ENCODE measurements at regions not wholly inside any gene's neighbourhood (a gene's known extent, or its start where the extent isn't known, plus 50 kb on each side); places are given as distances from the start of the nearest gene placed in this dataset.

DNA sequence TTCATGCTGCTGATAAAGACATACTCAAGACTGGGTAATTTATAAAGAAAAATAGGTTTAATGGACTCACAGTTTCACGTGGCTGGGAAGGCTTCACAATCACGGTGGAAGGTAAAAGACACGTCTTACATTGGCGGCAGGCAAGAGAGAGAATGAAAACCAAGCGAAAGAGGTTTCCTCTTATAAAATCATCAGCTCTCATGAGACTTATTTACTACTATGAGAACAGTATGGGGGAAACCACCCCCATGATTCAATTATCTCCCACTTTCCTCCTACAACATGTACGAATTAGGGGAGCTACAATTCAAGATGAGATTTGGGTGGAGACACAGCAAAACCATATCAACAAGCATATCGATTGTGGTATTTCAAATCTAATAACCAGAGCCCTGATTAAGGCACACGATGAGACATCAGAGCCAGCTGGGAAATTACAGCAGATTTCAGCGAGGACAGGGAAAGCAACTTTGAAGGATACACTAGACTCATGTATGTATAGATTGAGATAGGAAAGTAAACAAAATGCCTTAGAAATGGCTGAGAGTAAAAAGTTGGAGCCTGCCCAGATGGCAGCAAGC is 129.8 kb upstream of the GJE1 start:
- Histone ChIP-seq H3K27me3 (ENCODE audit: control insufficient read depth in 1 of 2, insufficient read depth in 1 of 2, low read length in 2 of 2) (no peaks in the 10 kb centered on the region), H2AK5ac (ENCODE audit: low read length, severe bottlenecking) (no peak overlapping the region), H2BK15ac (ENCODE audit: low read depth, poor library complexity, severe bottlenecking) (no peak overlapping the region), H3K4me1 (ENCODE audit: control insufficient read depth, insufficient read depth, low read depth, low read length) (no peaks in the 10 kb centered on the region), H3K23ac (ENCODE audit: low read length in 2 of 2) (no peak overlapping the region), H3K4me3 (ENCODE audit: insufficient read depth in 1 of 2, low read depth in 1 of 2, low read length in 2 of 2) (no peak overlapping the region), H2BK5ac (ENCODE audit: low read depth, low read length, poor library complexity, severe bottlenecking) (no peak overlapping the region), H3K27ac (ENCODE audit: low read length, poor library complexity, severe bottlenecking) (no peak overlapping the region), H3K4me2 (ENCODE audit: low read length, poor library complexity, severe bottlenecking) (no peak overlapping the region), H2BK12ac (ENCODE audit: low read length in 2 of 2) (no peak overlapping the region), H4K91ac (ENCODE audit: low read length) (no peak overlapping the region), H3K9ac (ENCODE audit: low read length) (no peak overlapping the region), H2BK120ac (ENCODE audit: low read depth, low read length) (no peak overlapping the region), H3K79me1 (replicated peaks; ENCODE audit: low read length, poor library complexity, severe bottlenecking) (no peaks in the 10 kb centered on the region), H2AFZ (ENCODE audit: low read depth, low read length) (no peak overlapping the region), H3K4ac (ENCODE audit: low read depth in 1 of 2, low read length in 2 of 2) (no peak overlapping the region), H3K18ac (ENCODE audit: low read depth in 1 of 2, low read length in 2 of 2) (no peak overlapping the region), H3K9me3 (ENCODE audit: control insufficient read depth, low read length) (peaks cover 14% of the 10 kb centered on the region), H3K14ac (ENCODE audit: low read length in 2 of 2) (no peak overlapping the region), H4K8ac (ENCODE audit: low read length) (no peak overlapping the region), H3K36me3 (ENCODE audit: control insufficient read depth in 1 of 2, insufficient read depth in 2 of 2, low read depth in 1 of 2, low read length in 2 of 2) (no peaks in the 10 kb centered on the region)
- no peak for DNase-seq
- 94% methylated on average over 5 of the region's 9 CpGs for WGBS

DNA sequence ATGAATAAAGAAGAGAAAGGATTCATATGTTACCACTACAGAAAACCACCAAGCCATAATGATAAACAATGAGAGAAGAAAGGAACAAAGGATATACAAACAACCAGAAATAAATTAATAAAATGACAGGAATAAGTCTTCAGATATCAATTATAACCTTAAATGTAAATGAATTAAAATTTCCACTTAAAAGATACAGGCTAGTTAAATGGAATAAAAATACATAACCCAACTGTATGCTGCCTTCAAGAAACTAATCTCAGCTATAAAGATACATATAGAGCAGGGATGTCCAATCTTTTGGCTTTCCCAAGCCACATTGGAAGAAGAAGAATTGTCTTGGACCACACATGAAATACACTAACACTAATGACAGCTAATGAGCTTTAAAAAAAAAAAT is 135.9 kb upstream of the GJE1 start:
- Histone ChIP-seq H2BK15ac (ENCODE audit: low read depth, poor library complexity, severe bottlenecking) (no peak overlapping the region), H2BK120ac (ENCODE audit: low read depth, low read length) (no peak overlapping the region), H3K27ac (ENCODE audit: low read length, poor library complexity, severe bottlenecking) (no peak overlapping the region), H3K79me1 (replicated peaks; ENCODE audit: low read length, poor library complexity, severe bottlenecking) (no peaks in the 10 kb centered on the region), H3K27me3 (ENCODE audit: control insufficient read depth in 1 of 2, insufficient read depth in 1 of 2, low read length in 2 of 2) (no peaks in the 10 kb centered on the region), H4K8ac (ENCODE audit: low read length) (no peak overlapping the region), H3K9me3 (ENCODE audit: control insufficient read depth, low read length) (peaks cover 30% of the 10 kb centered on the region), H3K23ac (ENCODE audit: low read length in 2 of 2) (no peak overlapping the region), H3K4me2 (ENCODE audit: low read length, poor library complexity, severe bottlenecking) (no peak overlapping the region), H3K4ac (ENCODE audit: low read depth in 1 of 2, low read length in 2 of 2) (no peak overlapping the region), H3K9ac (ENCODE audit: low read length) (no peak overlapping the region), H3K14ac (ENCODE audit: low read length in 2 of 2) (no peak overlapping the region), H3K4me3 (ENCODE audit: insufficient read depth in 1 of 2, low read depth in 1 of 2, low read length in 2 of 2) (no peak overlapping the region), H2BK12ac (ENCODE audit: low read length in 2 of 2) (no peak overlapping the region), H2AFZ (ENCODE audit: low read depth, low read length) (no peak overlapping the region), H4K91ac (ENCODE audit: low read length) (no peak overlapping the region), H3K36me3 (ENCODE audit: control insufficient read depth in 1 of 2, insufficient read depth in 2 of 2, low read depth in 1 of 2, low read length in 2 of 2) (no peaks in the 10 kb centered on the region), H3K4me1 (ENCODE audit: control insufficient read depth, insufficient read depth, low read depth, low read length) (no peaks in the 10 kb centered on the region), H3K18ac (ENCODE audit: low read depth in 1 of 2, low read length in 2 of 2) (no peak overlapping the region), H2AK5ac (ENCODE audit: low read length, severe bottlenecking) (no peak overlapping the region), H2BK5ac (ENCODE audit: low read depth, low read length, poor library complexity, severe bottlenecking) (no peak overlapping the region)
- DNase-seq = no peak

DNA sequence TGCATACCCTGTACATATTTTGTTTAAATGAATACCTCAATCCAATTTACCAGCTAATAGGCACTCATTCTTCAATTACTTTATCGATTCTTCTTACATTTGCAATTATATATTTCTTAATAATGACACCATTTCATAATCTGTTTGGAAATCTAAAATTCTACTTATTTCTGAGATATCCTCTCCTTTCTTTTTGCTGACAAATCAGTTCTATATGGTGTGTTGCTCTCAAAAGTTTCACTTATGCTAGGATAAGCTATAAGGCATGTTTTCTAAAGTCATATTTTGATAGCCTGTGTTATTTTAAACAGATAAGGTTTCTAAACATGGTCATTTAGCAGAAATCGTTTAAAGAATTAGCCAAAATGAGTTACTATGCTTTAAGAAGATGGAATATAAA is 140.6 kb upstream of the GJE1 start:
- Histone ChIP-seq H3K23ac (ENCODE audit: low read length in 2 of 2) (no peak overlapping the region), H4K8ac (ENCODE audit: low read length) (no peak overlapping the region), H3K27ac (ENCODE audit: low read length, poor library complexity, severe bottlenecking) (no peak overlapping the region), H3K18ac (ENCODE audit: low read depth in 1 of 2, low read length in 2 of 2) (no peak overlapping the region), H3K4me3 (ENCODE audit: insufficient read depth in 1 of 2, low read depth in 1 of 2, low read length in 2 of 2) (no peak overlapping the region), H3K36me3 (ENCODE audit: control insufficient read depth in 1 of 2, insufficient read depth in 2 of 2, low read depth in 1 of 2, low read length in 2 of 2) (no peaks in the 10 kb centered on the region), H2BK15ac (ENCODE audit: low read depth, poor library complexity, severe bottlenecking) (no peak overlapping the region), H3K79me1 (replicated peaks; ENCODE audit: low read length, poor library complexity, severe bottlenecking) (no peaks in the 10 kb centered on the region), H3K14ac (ENCODE audit: low read length in 2 of 2) (no peak overlapping the region), H3K4me1 (ENCODE audit: control insufficient read depth, insufficient read depth, low read depth, low read length) (no peaks in the 10 kb centered on the region), H2BK5ac (ENCODE audit: low read depth, low read length, poor library complexity, severe bottlenecking) (no peak overlapping the region), H4K91ac (ENCODE audit: low read length) (no peak overlapping the region), H3K9me3 (ENCODE audit: control insufficient read depth, low read length) (peaks cover 11% of the 10 kb centered on the region), H2AK5ac (ENCODE audit: low read length, severe bottlenecking) (no peak overlapping the region), H3K27me3 (ENCODE audit: control insufficient read depth in 1 of 2, insufficient read depth in 1 of 2, low read length in 2 of 2) (no peaks in the 10 kb centered on the region), H2BK120ac (ENCODE audit: low read depth, low read length) (no peak overlapping the region), H2AFZ (ENCODE audit: low read depth, low read length) (no peak overlapping the region), H3K4ac (ENCODE audit: low read depth in 1 of 2, low read length in 2 of 2) (no peak overlapping the region), H3K4me2 (ENCODE audit: low read length, poor library complexity, severe bottlenecking) (no peak overlapping the region), H3K9ac (ENCODE audit: low read length) (no peak overlapping the region), H2BK12ac (ENCODE audit: low read length in 2 of 2) (no peak overlapping the region)
- WGBS = no CpG with 5 or more reads among the region's 2 CpGs
- DNase-seq = no peak

DNA sequence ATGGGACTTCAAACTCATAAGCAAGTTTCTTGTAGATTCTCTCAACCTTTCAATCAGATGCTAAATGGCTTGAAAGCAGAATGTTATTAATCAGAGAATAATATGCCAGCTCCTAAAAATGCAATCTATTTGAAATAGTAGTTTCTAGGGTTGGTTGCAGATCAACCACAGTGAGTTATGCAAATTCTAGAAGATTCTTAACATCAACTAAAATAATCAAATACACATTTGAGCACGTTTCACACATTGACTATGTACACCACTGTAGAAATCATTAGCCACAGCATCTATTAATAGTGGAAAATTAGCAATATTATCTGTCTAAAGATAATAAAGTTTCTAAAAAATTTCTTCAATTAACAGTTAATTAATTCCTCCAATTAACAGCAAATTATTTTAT is 141.9 kb upstream of the GJE1 start:
- Histone ChIP-seq H3K9me3 (ENCODE audit: control insufficient read depth, low read length) (no peaks in the 10 kb centered on the region), H2BK12ac (ENCODE audit: low read length in 2 of 2) (no peak overlapping the region), H2BK5ac (ENCODE audit: low read depth, low read length, poor library complexity, severe bottlenecking) (no peak overlapping the region), H3K9ac (ENCODE audit: low read length) (no peak overlapping the region), H2AK5ac (ENCODE audit: low read length, severe bottlenecking) (no peak overlapping the region), H3K27me3 (ENCODE audit: control insufficient read depth in 1 of 2, insufficient read depth in 1 of 2, low read length in 2 of 2) (no peaks in the 10 kb centered on the region), H3K36me3 (ENCODE audit: control insufficient read depth in 1 of 2, insufficient read depth in 2 of 2, low read depth in 1 of 2, low read length in 2 of 2) (no peaks in the 10 kb centered on the region), H3K4me1 (ENCODE audit: control insufficient read depth, insufficient read depth, low read depth, low read length) (no peaks in the 10 kb centered on the region), H4K8ac (ENCODE audit: low read length) (no peak overlapping the region), H3K18ac (ENCODE audit: low read depth in 1 of 2, low read length in 2 of 2) (no peak overlapping the region), H2BK15ac (ENCODE audit: low read depth, poor library complexity, severe bottlenecking) (no peak overlapping the region), H3K27ac (ENCODE audit: low read length, poor library complexity, severe bottlenecking) (no peak overlapping the region), H2BK120ac (ENCODE audit: low read depth, low read length) (no peak overlapping the region), H4K91ac (ENCODE audit: low read length) (no peak overlapping the region), H2AFZ (ENCODE audit: low read depth, low read length) (no peak overlapping the region), H3K4me3 (ENCODE audit: insufficient read depth in 1 of 2, low read depth in 1 of 2, low read length in 2 of 2) (no peak overlapping the region), H3K23ac (ENCODE audit: low read length in 2 of 2) (no peak overlapping the region), H3K14ac (ENCODE audit: low read length in 2 of 2) (no peak overlapping the region), H3K79me1 (replicated peaks; ENCODE audit: low read length, poor library complexity, severe bottlenecking) (no peaks in the 10 kb centered on the region), H3K4me2 (ENCODE audit: low read length, poor library complexity, severe bottlenecking) (no peak overlapping the region), H3K4ac (ENCODE audit: low read depth in 1 of 2, low read length in 2 of 2) (no peak overlapping the region)
- DNase-seq = no peak
- no CpG with 5 or more reads among the region's 1 CpG for WGBS
